ENCODE measurements at regions not wholly inside any gene's neighbourhood (a gene's known extent, or its start where the extent isn't known, plus 50 kb on each side); places are given as distances from the start of the nearest gene placed in this dataset.

GRCh38 chr5:155313518-155313917 lies 300.0 kb downstream of the KIF4B start:
- TF ChIP-seq CTCF (IDR thresholded peaks at IDR 0.05): no peak
- no peak for TF ChIP-seq REST (IDR thresholded peaks at IDR 0.05; ENCODE audit: insufficient read depth in 1 of 2, low read depth in 2 of 2, low read length in 1 of 2)
- TF ChIP-seq POLR2AphosphoS5 (IDR thresholded peaks at IDR 0.05; ENCODE audit: low read depth, low read length): no peak
